HG02759 (cell line): ENCODE measurements at regions not wholly inside any gene's neighbourhood (a gene's known extent, or its start where the extent isn't known, plus 50 kb on each side); places are given as distances from the start of the nearest gene placed in this dataset.

Source experiments
- ATAC-seq: cut with Tn5 transposase; IDR thresholded peaks from one replicate; pipeline ENCODE4 v1.9.1; 2021; ENCODE audit warnings: mild to moderate bottlenecking, moderate library complexity; ENCODE audit not compliant: unreplicated experiment

GRCh38 chr5:166497496-166498104 is 1793.8 kb upstream of the WWC1 start:
- no peak for ATAC-seq

- ATAC-seq = no peak
Measured at GRCh38 chr5:166499447-166500240, 1791.8 kb upstream of the WWC1 start.

- ATAC-seq = no peak
Measured at GRCh38 chr5:166503506-166503905, 1787.9 kb upstream of the WWC1 start.

- no peak for ATAC-seq
Measured at GRCh38 chr5:166505067-166505466, 1786.4 kb upstream of the WWC1 start.

GRCh38 chr5:166505544-166505943 is 1785.9 kb upstream of the WWC1 start:
- ATAC-seq = no peak

GRCh38 chr5:166507810-166508425 is 1783.5 kb upstream of the WWC1 start:
- no peak for ATAC-seq

GRCh38 chr5:166509085-166509484 is 1782.4 kb upstream of the WWC1 start:
- ATAC-seq = no peak

GRCh38 chr5:166517976-166518375 is 1773.5 kb upstream of the WWC1 start:
- ATAC-seq = no peak

GRCh38 chr5:166523206-166523605 is 1768.2 kb upstream of the WWC1 start:
- no peak for ATAC-seq

GRCh38 chr5:166529200-166529599 is 1762.2 kb upstream of the WWC1 start:
- no peak for ATAC-seq

- ATAC-seq = no peak
Measured at GRCh38 chr5:166532456-166533220, 1758.8 kb upstream of the WWC1 start.

- ATAC-seq = no peak
Measured at GRCh38 chr5:166535641-166536040, 1755.8 kb upstream of the WWC1 start.

GRCh38 chr5:166540156-166540555 is 1751.3 kb upstream of the WWC1 start:
- ATAC-seq = no peak

- ATAC-seq = no peak
Measured at GRCh38 chr5:166551384-166551783, 1740.1 kb upstream of the WWC1 start.

GRCh38 chr5:166553778-166554177 is 1737.7 kb upstream of the WWC1 start:
- no peak for ATAC-seq

- ATAC-seq = no peak
Measured at GRCh38 chr5:166561759-166562158, 1729.7 kb upstream of the WWC1 start.

- ATAC-seq = no peak
Measured at GRCh38 chr5:166562246-166562645, 1729.2 kb upstream of the WWC1 start.

- ATAC-seq = no peak
Measured at GRCh38 chr5:166566725-166567124, 1724.7 kb upstream of the WWC1 start.

- ATAC-seq = no peak
Measured at GRCh38 chr5:166570865-166571264, 1720.6 kb upstream of the WWC1 start.

GRCh38 chr5:166571668-166572067 is 1719.8 kb upstream of the WWC1 start:
- no peak for ATAC-seq

- ATAC-seq = no peak
Measured at GRCh38 chr5:166576323-166576722, 1715.1 kb upstream of the WWC1 start.
